SJSA1 (cell line): ENCODE measurements at regions not wholly inside any gene's neighbourhood (a gene's known extent, or its start where the extent isn't known, plus 50 kb on each side); places are given as distances from the start of the nearest gene placed in this dataset.

ENCODE experiments used
- DNase-seq, 2 experiments: peaks; one replicate each; pipeline ENCODE4 v3.0.0-alpha.2; 2015 to 2020; ENCODE audit warnings: low spot score in 2 of 2, low read depth in 1 of 2
- H3K27ac ChIP-seq: fragments of 250-450 bp; sonication (Bioruptor Pico); 2 replicates; pipeline ENCODE4 v1.5.1; 2020; ENCODE audit warnings: mild to moderate bottlenecking, moderate library complexity
- H3K27me3 ChIP-seq: fragments of 250-450 bp; sonication (Bioruptor Pico); replicated peaks from 2 replicates; pipeline ENCODE4 v1.5.1; 2020; ENCODE audit warnings: mild to moderate bottlenecking, moderate library complexity
- H3K36me3 ChIP-seq: fragments of 250-450 bp; sonication (Bioruptor Pico); 2 replicates; pipeline ENCODE4 v1.5.1; 2020; ENCODE audit warnings: mild to moderate bottlenecking
- H3K4me1 ChIP-seq: fragments of 250-450 bp; sonication (Bioruptor Pico); replicated peaks from 2 replicates; pipeline ENCODE4 v1.6.1; 2021; ENCODE audit warnings: mild to moderate bottlenecking
- H3K4me3 ChIP-seq: fragments of 250-450 bp; sonication (Bioruptor Pico); 2 replicates; pipeline ENCODE4 v1.5.1; 2020; ENCODE audit warnings: mild to moderate bottlenecking
- H3K9me3 ChIP-seq: fragments of 250-450 bp; sonication (Bioruptor Pico); replicated peaks from 2 replicates; pipeline ENCODE4 v1.5.1; 2020; ENCODE audit warnings: mild to moderate bottlenecking

- no peaks in the 10 kb centered on the region for H3K4me1 ChIP-seq
- H3K9me3 ChIP-seq, result no peaks in the 10 kb centered on the region
- no peak overlapping the region for H3K4me3 ChIP-seq
- H3K27me3 ChIP-seq, result no peaks in the 10 kb centered on the region
- H3K27ac ChIP-seq, result no peak overlapping the region
- no peak for DNase-seq
- H3K36me3 ChIP-seq, result no peaks in the 10 kb centered on the region
Observed at GRCh38 chr2:52115750-52116149, 1083.8 kb upstream of the NRXN1 start.

DNA sequence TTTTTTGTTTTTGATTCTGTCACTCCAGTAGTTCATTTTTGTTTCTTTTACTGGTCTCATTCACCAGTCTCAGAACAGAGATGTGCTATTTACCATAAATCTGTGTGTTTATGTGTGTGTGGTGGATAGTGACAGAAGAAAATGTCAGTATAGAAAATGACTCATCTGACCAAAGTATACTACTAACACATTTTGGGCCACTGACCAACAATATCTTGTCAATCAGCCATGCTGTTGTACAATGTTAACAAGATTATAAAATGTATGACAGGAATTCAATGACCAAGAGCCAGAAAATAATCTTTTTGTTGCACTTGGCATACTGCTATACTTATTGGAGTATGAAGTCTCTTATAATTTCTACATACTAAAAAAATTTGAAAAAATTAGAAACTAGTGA is 1081.4 kb upstream of the NRXN1 start:
- DNase-seq, result no peak
- Histone ChIP-seq H3K27ac (no peak overlapping the region), H3K4me1 (no peaks in the 10 kb centered on the region), H3K4me3 (no peak overlapping the region), H3K27me3 (no peaks in the 10 kb centered on the region), H3K9me3 (no peaks in the 10 kb centered on the region; the same call in 1 of the 2 replicates), H3K36me3 (no peaks in the 10 kb centered on the region)

DNA sequence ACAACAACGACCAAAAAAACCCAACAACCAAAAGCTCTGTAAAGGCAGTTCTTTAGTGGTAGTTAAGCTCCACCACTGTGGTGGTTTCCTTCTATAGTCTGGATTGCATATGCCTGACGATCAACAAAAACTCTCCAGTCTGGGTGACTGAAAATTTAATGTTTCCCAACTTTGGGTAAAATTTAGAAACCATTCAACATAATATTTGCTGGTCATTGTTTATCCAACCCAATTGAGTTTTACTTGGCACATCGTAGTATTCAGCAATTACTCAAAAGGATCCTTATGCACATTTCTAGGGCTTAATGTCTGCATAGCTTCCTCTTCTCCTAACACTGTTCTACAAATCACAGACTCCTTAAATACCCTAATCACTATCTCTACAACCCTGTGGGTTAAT is 1080.2 kb upstream of the NRXN1 start:
- Histone ChIP-seq H3K4me1 (no peaks in the 10 kb centered on the region), H3K27me3 (no peaks in the 10 kb centered on the region), H3K4me3 (no peak overlapping the region), H3K27ac (no peak overlapping the region), H3K36me3 (no peaks in the 10 kb centered on the region), H3K9me3 (no peaks in the 10 kb centered on the region; the same call in 1 of the 2 replicates)
- no peak for DNase-seq

GRCh38 chr2:52107124-52107523 is 1075.2 kb upstream of the NRXN1 start:
- Histone ChIP-seq H3K9me3 (no peaks in the 10 kb centered on the region; the same call in 1 of the 2 replicates), H3K27me3 (no peaks in the 10 kb centered on the region)

DNA sequence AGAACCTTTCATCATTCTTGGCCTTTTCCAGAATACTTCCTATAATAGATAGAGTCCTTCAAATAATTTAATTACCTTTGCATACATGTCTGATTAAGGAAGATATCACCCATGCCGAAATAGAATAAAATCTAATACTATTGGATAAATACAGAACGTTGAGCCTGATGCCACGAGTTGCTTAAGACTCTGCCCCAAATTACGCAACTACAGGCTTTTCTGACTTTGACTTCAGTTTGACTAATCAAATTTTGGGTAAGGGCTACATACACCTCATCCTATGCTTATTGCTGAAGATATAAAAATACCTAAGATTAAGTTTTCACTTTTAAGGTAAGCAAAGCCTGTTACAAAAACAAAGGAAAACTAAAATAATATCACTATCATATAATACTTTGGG is 1065.1 kb upstream of the NRXN1 start:
- no peak for DNase-seq
- Histone ChIP-seq H3K27ac (no peak overlapping the region), H3K36me3 (no peaks in the 10 kb centered on the region), H3K4me3 (no peak overlapping the region), H3K27me3 (no peaks in the 10 kb centered on the region), H3K4me1 (no peaks in the 10 kb centered on the region), H3K9me3 (peaks cover 10% of the 10 kb centered on the region)

More at GRCh38 chr2:52107124-52107523, 1075.2 kb upstream of the NRXN1 start:
- H3K36me3 ChIP-seq, result no peaks in the 10 kb centered on the region
- H3K27ac ChIP-seq, result no peak overlapping the region
- DNase-seq, result no peak
- H3K4me1 ChIP-seq, result no peaks in the 10 kb centered on the region
- no peak overlapping the region for H3K4me3 ChIP-seq

GRCh38 chr2:52084759-52085158 is 1052.8 kb upstream of the NRXN1 start:
- no peaks in the 10 kb centered on the region for H3K4me1 ChIP-seq
- no peak overlapping the region for H3K27ac ChIP-seq
- no peaks in the 10 kb centered on the region for H3K27me3 ChIP-seq
- H3K9me3 ChIP-seq, result 0 out of 2 replicates have a peak, but pooled peaks cover 2% of the 10 kb centered on the region
- H3K4me3 ChIP-seq, result no peak overlapping the region
- DNase-seq, result no peak
- H3K36me3 ChIP-seq, result no peaks in the 10 kb centered on the region

DNA sequence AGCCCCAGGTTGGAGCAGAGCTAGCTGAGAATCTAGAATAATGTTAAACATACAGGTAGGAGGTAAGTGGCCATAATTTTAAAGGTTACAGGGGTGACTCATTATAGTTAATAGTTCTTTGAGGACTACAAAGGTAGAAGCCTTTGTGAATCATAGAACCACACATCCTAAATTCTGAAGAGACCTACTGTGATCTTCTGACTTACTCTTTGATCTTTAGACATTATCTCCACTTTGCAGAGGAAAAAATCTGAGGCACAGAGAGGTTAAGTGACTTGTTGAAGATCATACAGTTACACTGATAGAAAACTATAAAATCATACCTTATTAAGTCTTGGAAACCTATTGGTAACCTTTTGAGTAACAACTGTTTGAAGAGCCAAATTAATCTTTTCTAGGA is 1051.3 kb upstream of the NRXN1 start:
- no peaks in the 10 kb centered on the region for H3K27me3 ChIP-seq
- DNase-seq, result no peak
- H3K9me3 ChIP-seq, result 0 out of 2 replicates have a peak, but pooled peaks cover 2% of the 10 kb centered on the region
- H3K4me1 ChIP-seq, result no peaks in the 10 kb centered on the region
- H3K27ac ChIP-seq, result no peak overlapping the region
- no peak overlapping the region for H3K4me3 ChIP-seq
- no peaks in the 10 kb centered on the region for H3K36me3 ChIP-seq

- H3K4me3 ChIP-seq, result no peak overlapping the region
- 0 out of 2 replicates have a peak, but pooled peaks cover 2% of the 10 kb centered on the region for H3K9me3 ChIP-seq
- H3K36me3 ChIP-seq, result no peaks in the 10 kb centered on the region
- H3K4me1 ChIP-seq, result no peaks in the 10 kb centered on the region
- no peaks in the 10 kb centered on the region for H3K27me3 ChIP-seq
- no peak for DNase-seq
- H3K27ac ChIP-seq, result no peak overlapping the region
Observed at GRCh38 chr2:52082646-52083045, 1050.7 kb upstream of the NRXN1 start.

- H3K36me3 ChIP-seq, result no peaks in the 10 kb centered on the region
- no peak overlapping the region for H3K4me3 ChIP-seq
- H3K27ac ChIP-seq, result no peak overlapping the region
- no peaks in the 10 kb centered on the region for H3K27me3 ChIP-seq
- 0 out of 2 replicates have a peak, but pooled peaks cover 2% of the 10 kb centered on the region for H3K9me3 ChIP-seq
- no peaks in the 10 kb centered on the region for H3K4me1 ChIP-seq
- no peak for DNase-seq
Observed at GRCh38 chr2:52079602-52080001, 1047.7 kb upstream of the NRXN1 start.

- Histone ChIP-seq H3K27ac (no peak overlapping the region), H3K36me3 (no peaks in the 10 kb centered on the region), H3K27me3 (no peaks in the 10 kb centered on the region), H3K4me1 (no peaks in the 10 kb centered on the region), H3K4me3 (no peak overlapping the region), H3K9me3 (no peaks in the 10 kb centered on the region)
- no peak for DNase-seq
Observed at GRCh38 chr2:52077159-52077558, 1045.2 kb upstream of the NRXN1 start.

GRCh38 chr2:52074130-52074719 is 1042.3 kb upstream of the NRXN1 start:
- Histone ChIP-seq H3K27me3 (no peaks in the 10 kb centered on the region), H3K4me3 (no peak overlapping the region), H3K4me1 (no peaks in the 10 kb centered on the region), H3K27ac (no peak overlapping the region), H3K36me3 (no peaks in the 10 kb centered on the region), H3K9me3 (no peaks in the 10 kb centered on the region)
- DNase-seq, result no peak

GRCh38 chr2:52072949-52073348 is 1041.0 kb upstream of the NRXN1 start:
- H3K27me3 ChIP-seq, result no peaks in the 10 kb centered on the region
- no peak overlapping the region for H3K4me3 ChIP-seq
- no peak for DNase-seq
- no peak overlapping the region for H3K27ac ChIP-seq
- no peaks in the 10 kb centered on the region for H3K36me3 ChIP-seq
- H3K9me3 ChIP-seq, result no peaks in the 10 kb centered on the region
- no peaks in the 10 kb centered on the region for H3K4me1 ChIP-seq

DNA sequence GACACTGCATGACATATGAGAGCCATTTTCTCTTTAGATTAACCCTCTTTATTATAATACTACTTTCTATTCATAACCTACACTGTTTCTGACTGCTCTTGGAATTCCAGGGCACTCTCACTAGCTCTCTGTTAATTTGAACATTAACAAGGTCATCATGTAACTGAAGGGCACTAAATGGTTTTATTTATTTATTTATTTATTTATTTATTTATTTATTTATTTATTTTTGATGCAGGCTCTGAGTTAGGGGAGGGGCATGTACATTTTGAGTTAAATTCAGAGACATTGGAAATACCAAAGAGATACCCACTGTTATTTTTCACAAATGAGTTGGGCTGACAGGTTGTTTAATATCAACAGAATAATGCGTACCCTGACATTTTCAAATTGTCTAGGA is 1038.7 kb upstream of the NRXN1 start:
- Histone ChIP-seq H3K9me3 (no peaks in the 10 kb centered on the region), H3K27me3 (no peaks in the 10 kb centered on the region), H3K4me1 (no peaks in the 10 kb centered on the region), H3K27ac (no peak overlapping the region), H3K4me3 (no peak overlapping the region), H3K36me3 (no peaks in the 10 kb centered on the region)
- no peak for DNase-seq

- Histone ChIP-seq H3K4me3 (no peak overlapping the region), H3K27me3 (no peaks in the 10 kb centered on the region), H3K4me1 (no peaks in the 10 kb centered on the region), H3K27ac (no peak overlapping the region), H3K36me3 (no peaks in the 10 kb centered on the region), H3K9me3 (no peaks in the 10 kb centered on the region)
- DNase-seq, result no peak
Observed at GRCh38 chr2:52064234-52064633, 1032.3 kb upstream of the NRXN1 start.

DNA sequence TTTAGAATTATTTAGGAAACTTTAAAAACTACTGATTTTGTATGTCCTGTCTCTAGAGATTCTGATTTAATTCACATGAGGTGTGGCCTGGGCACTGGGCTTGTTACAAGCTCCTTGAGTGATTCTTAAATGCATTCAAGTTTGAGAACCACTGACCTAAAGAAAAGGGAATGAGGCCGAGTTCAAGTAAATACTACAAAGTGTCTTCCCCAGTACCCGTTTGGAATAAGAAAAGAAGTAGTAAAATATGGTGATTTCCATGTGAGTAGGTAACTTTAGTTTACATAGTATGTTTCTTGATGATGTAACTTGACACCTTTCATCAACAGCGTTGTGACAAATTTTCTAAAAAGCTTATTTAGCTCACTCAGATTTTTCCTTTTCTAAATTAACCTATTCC is 1022.9 kb upstream of the NRXN1 start:
- H3K27ac ChIP-seq, result no peak overlapping the region
- H3K27me3 ChIP-seq, result no peaks in the 10 kb centered on the region
- 0 out of 2 replicates have a peak, but pooled peaks cover 3% of the 10 kb centered on the region for H3K9me3 ChIP-seq
- DNase-seq, result no peak
- H3K4me3 ChIP-seq, result no peak overlapping the region
- H3K36me3 ChIP-seq, result no peaks in the 10 kb centered on the region
- no peaks in the 10 kb centered on the region for H3K4me1 ChIP-seq
